ENCODE measurements at regions not wholly inside any gene's neighbourhood (a gene's known extent, or its start where the extent isn't known, plus 50 kb on each side); places are given as distances from the start of the nearest gene placed in this dataset.

DNA sequence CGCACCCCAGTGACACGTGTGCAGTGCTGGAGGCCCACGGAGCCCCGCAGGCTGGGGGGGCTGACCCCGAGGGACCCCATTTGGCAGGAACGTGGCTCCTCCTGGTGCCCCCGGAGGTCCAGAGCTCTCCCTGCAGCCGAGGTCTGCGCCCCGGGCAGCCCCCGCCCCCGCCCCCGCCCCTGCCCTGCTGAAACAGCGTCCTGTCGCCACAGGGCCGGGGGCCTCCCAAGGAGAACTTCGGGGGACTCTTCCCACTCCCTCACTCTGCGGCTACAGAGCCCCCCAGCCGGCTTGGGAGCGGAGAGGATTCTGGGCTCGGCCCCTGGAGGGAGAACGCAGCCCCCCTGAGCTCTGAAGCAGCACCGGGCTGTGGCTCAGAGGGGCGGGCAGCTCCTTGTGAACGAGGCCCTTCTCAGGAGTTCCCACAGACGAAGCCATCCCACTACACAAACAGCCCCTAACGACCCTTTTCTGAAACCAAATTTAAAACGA is 115.2 kb downstream of the DLL1 start:
- H3K4me2 ChIP-seq: no peak overlapping the region
- ATAC-seq: no peak
- H3F3A ChIP-seq (replicated peaks; ENCODE audit: low read depth): peaks cover 4% of the 10 kb centered on the region; the same call in 1 of the 2 replicates
- no peak overlapping the region for H2AFZ ChIP-seq
- peaks cover 36% of the 10 kb centered on the region for H3K9me3 Mint-ChIP-seq
- H3K27me3 Mint-ChIP-seq (ENCODE audit: insufficient read depth, low read depth, poor library complexity): peaks cover 27% of the 10 kb centered on the region
- no peaks in the 10 kb centered on the region for H3K4me1 ChIP-seq (ENCODE audit: insufficient read depth)
- H4K20me1 ChIP-seq (replicated peaks; ENCODE audit: insufficient read depth): no peaks in the 10 kb centered on the region
- no peaks in the 10 kb centered on the region for H3K9me2 ChIP-seq (ENCODE audit: insufficient read depth)
- H3K4me3 Mint-ChIP-seq: no peak overlapping the region
- H3K36me3 ChIP-seq (ENCODE audit: insufficient read depth): no peaks in the 10 kb centered on the region
- no peak overlapping the region for H3K27ac ChIP-seq (ENCODE audit: low read depth)
- H3K27ac Mint-ChIP-seq: no peak overlapping the region
- H3K4me3 ChIP-seq: no peak overlapping the region
- TF ChIP-seq JUNB (IDR thresholded peaks at IDR 0.05; ENCODE audit: unreplicated experiment) (no peak), ZNF462 (CRISPR knock-in tag; IDR thresholded peaks at IDR 0.05) (no peak), EZH2phosphoT487 (IDR thresholded peaks at IDR 0.05; ENCODE audit: unreplicated experiment) (no peak), NANOG (IDR thresholded peaks at IDR 0.05; ENCODE audit: borderline replicate concordance) (no peak), ZNF331 (CRISPR knock-in tag; IDR thresholded peaks at IDR 0.05; ENCODE audit: low read depth) (no peak), EZH2 (IDR thresholded peaks at IDR 0.05; ENCODE audit: low read depth, unreplicated experiment) (no peak), ZNF114 (CRISPR knock-in tag; IDR thresholded peaks at IDR 0.05) (no peak), POLR2AphosphoS5 (IDR thresholded peaks at IDR 0.05; ENCODE audit: low read depth) (no peak), CREB1 (CRISPR knock-in tag; IDR thresholded peaks at IDR 0.05; ENCODE audit: low read depth) (no peak), ETS1 (IDR thresholded peaks at IDR 0.05) (no peak), REST (IDR thresholded peaks at IDR 0.05; ENCODE audit: unreplicated experiment) (no peak), STAT1 (IDR thresholded peaks at IDR 0.05; ENCODE audit: unreplicated experiment) (no peak)
- TF ChIP-seq, protein P1, sequence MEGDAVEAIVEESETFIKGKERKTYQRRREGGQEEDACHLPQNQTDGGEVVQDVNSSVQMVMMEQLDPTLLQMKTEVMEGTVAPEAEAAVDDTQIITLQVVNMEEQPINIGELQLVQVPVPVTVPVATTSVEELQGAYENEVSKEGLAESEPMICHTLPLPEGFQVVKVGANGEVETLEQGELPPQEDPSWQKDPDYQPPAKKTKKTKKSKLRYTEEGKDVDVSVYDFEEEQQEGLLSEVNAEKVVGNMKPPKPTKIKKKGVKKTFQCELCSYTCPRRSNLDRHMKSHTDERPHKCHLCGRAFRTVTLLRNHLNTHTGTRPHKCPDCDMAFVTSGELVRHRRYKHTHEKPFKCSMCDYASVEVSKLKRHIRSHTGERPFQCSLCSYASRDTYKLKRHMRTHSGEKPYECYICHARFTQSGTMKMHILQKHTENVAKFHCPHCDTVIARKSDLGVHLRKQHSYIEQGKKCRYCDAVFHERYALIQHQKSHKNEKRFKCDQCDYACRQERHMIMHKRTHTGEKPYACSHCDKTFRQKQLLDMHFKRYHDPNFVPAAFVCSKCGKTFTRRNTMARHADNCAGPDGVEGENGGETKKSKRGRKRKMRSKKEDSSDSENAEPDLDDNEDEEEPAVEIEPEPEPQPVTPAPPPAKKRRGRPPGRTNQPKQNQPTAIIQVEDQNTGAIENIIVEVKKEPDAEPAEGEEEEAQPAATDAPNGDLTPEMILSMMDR (conservative IDR thresholded peaks at IDR 0.05; ENCODE audit: low read depth in 2 of 2): no peak
- no peaks in the 10 kb centered on the region; the same call in 2 of the 3 replicates for H3K4me1 Mint-ChIP-seq
- H3K27me3 ChIP-seq (ENCODE audit: insufficient read depth): no peaks in the 10 kb centered on the region
- no peak for DNase-seq (ENCODE audit: low spot score)
- H3K79me2 ChIP-seq (replicated peaks; ENCODE audit: insufficient read depth): no peaks in the 10 kb centered on the region
- H3K36me3 Mint-ChIP-seq (ENCODE audit: low read depth): peaks cover 3% of the 10 kb centered on the region; the same call in 2 of the 3 replicates

Measured in GM23338 (cell line).